Peyer's patch (tissue), 4 donors: ENCODE measurements at regions not wholly inside any gene's neighbourhood (a gene's known extent, or its start where the extent isn't known, plus 50 kb on each side); places are given as distances from the start of the nearest gene placed in this dataset.

ENCODE experiments used
- POLR2A ChIP-seq, 2 donors: fragments of 450-650 bp; IDR thresholded peaks; one replicate each; pipeline ENCODE4 v1.5.1; 2017; ENCODE audit warnings: antibody characterized with exemption in 2 of 2, mild to moderate bottlenecking in 2 of 2, moderate library complexity in 2 of 2
- TF ChIP-seq, protein P1 (sequence below), 6 experiments: fragments of 450-650 bp in 4 of 6; fragments of 200-600 bp in 2 of 6; sonication (generic) in 1 of 6; IDR thresholded peaks; one replicate each; pipeline ENCODE4 v1.5.1; 2017 to 2019; ENCODE audit warnings: antibody characterized with exemption in 6 of 6, mild to moderate bottlenecking in 3 of 6, moderate library complexity in 1 of 6

DNA sequence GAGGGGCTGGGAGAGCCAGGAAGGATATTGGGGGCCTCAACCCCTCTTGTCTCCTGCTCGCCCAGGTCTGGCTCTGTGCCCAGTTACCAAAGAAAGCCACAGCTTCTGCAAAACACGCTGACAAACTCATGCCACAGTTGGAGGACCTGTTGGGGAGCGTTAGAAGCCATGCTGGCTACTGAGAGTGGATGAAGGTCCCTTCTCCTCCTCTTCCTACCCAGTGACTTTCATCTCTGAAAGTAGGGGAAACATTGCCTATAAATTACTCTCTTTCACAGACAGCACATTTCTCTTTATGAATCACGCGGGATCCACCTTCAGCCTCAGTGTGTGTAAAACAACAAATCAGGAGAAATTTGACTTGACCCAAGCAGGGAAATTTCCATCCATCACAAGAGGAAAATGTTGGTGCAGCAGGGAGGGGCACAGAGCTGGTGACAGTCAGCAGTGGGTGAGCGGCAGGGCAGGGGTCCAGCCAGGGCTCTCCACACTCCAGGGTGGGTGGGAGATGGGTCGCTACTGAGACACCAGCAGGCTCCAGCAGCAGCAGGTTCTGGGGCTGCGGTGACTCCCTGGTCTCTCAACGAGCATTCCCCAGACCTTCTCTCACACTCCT is 181.9 kb downstream of the FGF18 start:
- TF ChIP-seq, protein P1, sequence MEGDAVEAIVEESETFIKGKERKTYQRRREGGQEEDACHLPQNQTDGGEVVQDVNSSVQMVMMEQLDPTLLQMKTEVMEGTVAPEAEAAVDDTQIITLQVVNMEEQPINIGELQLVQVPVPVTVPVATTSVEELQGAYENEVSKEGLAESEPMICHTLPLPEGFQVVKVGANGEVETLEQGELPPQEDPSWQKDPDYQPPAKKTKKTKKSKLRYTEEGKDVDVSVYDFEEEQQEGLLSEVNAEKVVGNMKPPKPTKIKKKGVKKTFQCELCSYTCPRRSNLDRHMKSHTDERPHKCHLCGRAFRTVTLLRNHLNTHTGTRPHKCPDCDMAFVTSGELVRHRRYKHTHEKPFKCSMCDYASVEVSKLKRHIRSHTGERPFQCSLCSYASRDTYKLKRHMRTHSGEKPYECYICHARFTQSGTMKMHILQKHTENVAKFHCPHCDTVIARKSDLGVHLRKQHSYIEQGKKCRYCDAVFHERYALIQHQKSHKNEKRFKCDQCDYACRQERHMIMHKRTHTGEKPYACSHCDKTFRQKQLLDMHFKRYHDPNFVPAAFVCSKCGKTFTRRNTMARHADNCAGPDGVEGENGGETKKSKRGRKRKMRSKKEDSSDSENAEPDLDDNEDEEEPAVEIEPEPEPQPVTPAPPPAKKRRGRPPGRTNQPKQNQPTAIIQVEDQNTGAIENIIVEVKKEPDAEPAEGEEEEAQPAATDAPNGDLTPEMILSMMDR (IDR thresholded peaks at IDR 0.05), result no peak
- TF ChIP-seq POLR2A (IDR thresholded peaks at IDR 0.05), result no peak
